GM23338 (cell line): ENCODE measurements at regions not wholly inside any gene's neighbourhood (a gene's known extent, or its start where the extent isn't known, plus 50 kb on each side); places are given as distances from the start of the nearest gene placed in this dataset.

Source experiments
- CREB1 ChIP-seq: fragments of 250-450 bp; sonication (Bioruptor Pico); IDR thresholded peaks from 2 replicates; pipeline ENCODE4 v1.5.0; 2020; ENCODE audit warnings: low read depth, mild to moderate bottlenecking, moderate library complexity
- EZH2 ChIP-seq: fragments of 200-600 bp; sonication (generic); IDR thresholded peaks from one replicate; pipeline ENCODE4 v1.8.0; 2017; ENCODE audit warnings: antibody characterized with exemption, mild to moderate bottlenecking, low read depth; ENCODE audit not compliant: unreplicated experiment
- JUNB ChIP-seq: IDR thresholded peaks from one replicate; pipeline ENCODE4 v1.6.1; 2016; ENCODE audit warnings: antibody characterized with exemption; ENCODE audit not compliant: unreplicated experiment
- NANOG ChIP-seq: IDR thresholded peaks from 2 replicates; pipeline ENCODE4 v1.6.1; 2016; ENCODE audit warnings: antibody characterized with exemption, borderline replicate concordance
- POLR2AphosphoS5 ChIP-seq: IDR thresholded peaks from 2 replicates; pipeline ENCODE4 v1.6.1; 2016; ENCODE audit warnings: antibody characterized with exemption, low read depth
- ZNF331 ChIP-seq: fragments of 250-450 bp; sonication (Bioruptor Pico); IDR thresholded peaks from 2 replicates; pipeline ENCODE4 v1.5.0; 2020; ENCODE audit warnings: low read depth, mild to moderate bottlenecking, moderate library complexity
- ZNF462 ChIP-seq: fragments of 250-450 bp; sonication (Bioruptor Pico); IDR thresholded peaks from 2 replicates; pipeline ENCODE4 v1.5.0; 2020; ENCODE audit warnings: mild to moderate bottlenecking, moderate library complexity
- TF ChIP-seq, protein P1 (sequence below): IDR thresholded peaks from one replicate; pipeline ENCODE4 v1.6.1; 2018; ENCODE audit warnings: antibody characterized with exemption; ENCODE audit not compliant: unreplicated experiment
- TF ChIP-seq, protein P2 (sequence below): IDR thresholded peaks from 2 replicates; pipeline ENCODE4 v1.6.1; 2016; ENCODE audit warnings: antibody characterized with exemption
- TF ChIP-seq, protein P3 (sequence below), 2 experiments: fragments of 200-600 bp in 1 of 2; sonication (generic) in 1 of 2; conservative IDR thresholded peaks; 2 replicates each; pipeline versions ENCODE4 v1.5.1 to v1.6.1; 2016 to 2017; ENCODE audit warnings: antibody characterized with exemption in 2 of 2, low read depth in 2 of 2, mild to moderate bottlenecking in 2 of 2, moderate library complexity in 1 of 2

- TF ChIP-seq ZNF462 (no peak), EZH2 (no peak), JUNB (no peak), POLR2AphosphoS5 (no peak), ZNF331 (no peak), NANOG (no peak), CREB1 (CRISPR knock-in tag) (no peak)
- TF ChIP-seq, protein P1, sequence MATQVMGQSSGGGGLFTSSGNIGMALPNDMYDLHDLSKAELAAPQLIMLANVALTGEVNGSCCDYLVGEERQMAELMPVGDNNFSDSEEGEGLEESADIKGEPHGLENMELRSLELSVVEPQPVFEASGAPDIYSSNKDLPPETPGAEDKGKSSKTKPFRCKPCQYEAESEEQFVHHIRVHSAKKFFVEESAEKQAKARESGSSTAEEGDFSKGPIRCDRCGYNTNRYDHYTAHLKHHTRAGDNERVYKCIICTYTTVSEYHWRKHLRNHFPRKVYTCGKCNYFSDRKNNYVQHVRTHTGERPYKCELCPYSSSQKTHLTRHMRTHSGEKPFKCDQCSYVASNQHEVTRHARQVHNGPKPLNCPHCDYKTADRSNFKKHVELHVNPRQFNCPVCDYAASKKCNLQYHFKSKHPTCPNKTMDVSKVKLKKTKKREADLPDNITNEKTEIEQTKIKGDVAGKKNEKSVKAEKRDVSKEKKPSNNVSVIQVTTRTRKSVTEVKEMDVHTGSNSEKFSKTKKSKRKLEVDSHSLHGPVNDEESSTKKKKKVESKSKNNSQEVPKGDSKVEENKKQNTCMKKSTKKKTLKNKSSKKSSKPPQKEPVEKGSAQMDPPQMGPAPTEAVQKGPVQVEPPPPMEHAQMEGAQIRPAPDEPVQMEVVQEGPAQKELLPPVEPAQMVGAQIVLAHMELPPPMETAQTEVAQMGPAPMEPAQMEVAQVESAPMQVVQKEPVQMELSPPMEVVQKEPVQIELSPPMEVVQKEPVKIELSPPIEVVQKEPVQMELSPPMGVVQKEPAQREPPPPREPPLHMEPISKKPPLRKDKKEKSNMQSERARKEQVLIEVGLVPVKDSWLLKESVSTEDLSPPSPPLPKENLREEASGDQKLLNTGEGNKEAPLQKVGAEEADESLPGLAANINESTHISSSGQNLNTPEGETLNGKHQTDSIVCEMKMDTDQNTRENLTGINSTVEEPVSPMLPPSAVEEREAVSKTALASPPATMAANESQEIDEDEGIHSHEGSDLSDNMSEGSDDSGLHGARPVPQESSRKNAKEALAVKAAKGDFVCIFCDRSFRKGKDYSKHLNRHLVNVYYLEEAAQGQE: no peak
- TF ChIP-seq, protein P2, sequence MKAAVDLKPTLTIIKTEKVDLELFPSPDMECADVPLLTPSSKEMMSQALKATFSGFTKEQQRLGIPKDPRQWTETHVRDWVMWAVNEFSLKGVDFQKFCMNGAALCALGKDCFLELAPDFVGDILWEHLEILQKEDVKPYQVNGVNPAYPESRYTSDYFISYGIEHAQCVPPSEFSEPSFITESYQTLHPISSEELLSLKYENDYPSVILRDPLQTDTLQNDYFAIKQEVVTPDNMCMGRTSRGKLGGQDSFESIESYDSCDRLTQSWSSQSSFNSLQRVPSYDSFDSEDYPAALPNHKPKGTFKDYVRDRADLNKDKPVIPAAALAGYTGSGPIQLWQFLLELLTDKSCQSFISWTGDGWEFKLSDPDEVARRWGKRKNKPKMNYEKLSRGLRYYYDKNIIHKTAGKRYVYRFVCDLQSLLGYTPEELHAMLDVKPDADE: no peak
- TF ChIP-seq, protein P3, sequence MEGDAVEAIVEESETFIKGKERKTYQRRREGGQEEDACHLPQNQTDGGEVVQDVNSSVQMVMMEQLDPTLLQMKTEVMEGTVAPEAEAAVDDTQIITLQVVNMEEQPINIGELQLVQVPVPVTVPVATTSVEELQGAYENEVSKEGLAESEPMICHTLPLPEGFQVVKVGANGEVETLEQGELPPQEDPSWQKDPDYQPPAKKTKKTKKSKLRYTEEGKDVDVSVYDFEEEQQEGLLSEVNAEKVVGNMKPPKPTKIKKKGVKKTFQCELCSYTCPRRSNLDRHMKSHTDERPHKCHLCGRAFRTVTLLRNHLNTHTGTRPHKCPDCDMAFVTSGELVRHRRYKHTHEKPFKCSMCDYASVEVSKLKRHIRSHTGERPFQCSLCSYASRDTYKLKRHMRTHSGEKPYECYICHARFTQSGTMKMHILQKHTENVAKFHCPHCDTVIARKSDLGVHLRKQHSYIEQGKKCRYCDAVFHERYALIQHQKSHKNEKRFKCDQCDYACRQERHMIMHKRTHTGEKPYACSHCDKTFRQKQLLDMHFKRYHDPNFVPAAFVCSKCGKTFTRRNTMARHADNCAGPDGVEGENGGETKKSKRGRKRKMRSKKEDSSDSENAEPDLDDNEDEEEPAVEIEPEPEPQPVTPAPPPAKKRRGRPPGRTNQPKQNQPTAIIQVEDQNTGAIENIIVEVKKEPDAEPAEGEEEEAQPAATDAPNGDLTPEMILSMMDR (conservative IDR thresholded peaks at IDR 0.05; ENCODE audit: low read depth in 2 of 2): no peak
Observed at GRCh38 chrX:151085207-151085606, 91.2 kb upstream of the GPR50 start (continued).
